ENCODE measurements at regions not wholly inside any gene's neighbourhood (a gene's known extent, or its start where the extent isn't known, plus 50 kb on each side); places are given as distances from the start of the nearest gene placed in this dataset.
A peak's percentile ranks its signal among the peaks of the same experiment; 100 is the strongest.

GRCh38 chr6:26285143-26286134 lies 79.6 kb upstream of the BTN3A2 start:
- DNase-seq (ENCODE audit: low read depth) (peak; percentile 99), FAIRE-seq (no peak)
- no peaks in the 10 kb centered on the region for H3K27me3 ChIP-seq (ENCODE audit: control insufficient read depth, insufficient read depth, low read length)
- TF ChIP-seq CTCF (IDR thresholded peaks at IDR 0.05; ENCODE audit: insufficient read depth, low read length, severe bottlenecking): no peak
- H3K4me3 ChIP-seq (ENCODE audit: low read depth, low read length): peak overlapping the region; percentile 55
- H3K36me3 ChIP-seq (ENCODE audit: control insufficient read depth, insufficient read depth, low read length): no peaks in the 10 kb centered on the region

DNA sequence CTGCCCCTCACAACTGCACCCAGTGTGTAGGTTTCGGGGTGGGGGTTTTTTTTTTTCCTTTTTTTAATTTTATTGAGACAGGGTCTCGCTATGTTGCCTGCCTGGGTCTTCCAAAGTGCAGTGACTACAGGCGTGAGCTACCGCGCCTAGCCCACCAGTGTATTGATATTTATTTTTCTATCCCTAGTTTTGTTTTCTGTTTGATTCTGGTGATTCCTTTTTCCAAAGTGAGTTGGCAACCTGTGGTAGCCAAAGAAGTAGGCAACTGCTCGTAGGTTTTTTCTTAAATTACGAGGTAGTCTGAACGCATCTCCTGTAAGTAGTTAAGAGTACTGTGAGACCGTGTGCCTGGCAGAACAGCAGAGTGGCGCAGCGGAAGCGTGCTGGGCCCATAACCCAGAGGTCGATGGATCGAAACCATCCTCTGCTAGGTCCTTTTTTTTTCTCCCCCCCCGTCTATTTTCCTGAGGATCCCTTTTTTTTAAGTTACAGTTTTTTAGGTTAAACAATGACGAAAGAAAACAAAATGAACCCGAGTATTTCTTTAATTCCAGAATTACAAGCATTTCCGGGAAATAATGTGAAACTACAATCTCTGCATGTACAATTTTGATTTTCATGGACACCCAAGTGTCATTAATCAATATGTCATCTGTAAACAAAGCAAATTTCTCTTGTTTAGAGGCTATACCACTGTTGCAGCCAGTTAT lies 78.7 kb upstream of the BTN3A2 start:
- no peak for TF ChIP-seq CTCF (IDR thresholded peaks at IDR 0.05; ENCODE audit: insufficient read depth, low read length, severe bottlenecking)
- FAIRE-seq (no peak), DNase-seq (ENCODE audit: low read depth) (peak; percentile 64)
- H3K4me3 ChIP-seq (ENCODE audit: low read depth, low read length): peak overlapping the region; percentile 55
- H3K27me3 ChIP-seq (ENCODE audit: control insufficient read depth, insufficient read depth, low read length): no peaks in the 10 kb centered on the region
- H3K36me3 ChIP-seq (ENCODE audit: control insufficient read depth, insufficient read depth, low read length): no peaks in the 10 kb centered on the region

DNA sequence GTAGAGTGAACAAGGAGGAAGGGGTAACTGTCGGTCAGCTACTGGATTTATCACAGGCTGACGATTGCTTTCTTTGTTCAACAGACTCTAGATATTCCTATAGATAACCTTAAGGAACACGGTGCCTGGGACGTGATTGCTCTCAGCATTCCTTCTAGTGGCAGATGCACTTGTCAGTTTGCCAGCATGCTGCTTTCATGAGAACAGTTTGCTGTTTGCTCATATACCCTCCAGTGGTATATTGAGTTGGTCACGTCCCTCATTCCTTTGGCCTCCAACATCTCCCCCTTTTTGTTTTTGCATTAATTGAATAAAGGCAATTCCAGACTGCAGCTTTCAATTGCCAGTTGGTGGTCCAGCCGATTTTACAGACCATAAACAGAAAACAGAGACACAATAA lies 76.8 kb upstream of the BTN3A2 start:
- TF ChIP-seq CTCF (IDR thresholded peaks at IDR 0.05; ENCODE audit: insufficient read depth, low read length, severe bottlenecking): no peak
- Histone ChIP-seq H3K4me3 (ENCODE audit: low read depth, low read length) (no peak overlapping the region), H3K27me3 (ENCODE audit: control insufficient read depth, insufficient read depth, low read length) (no peaks in the 10 kb centered on the region), H3K36me3 (ENCODE audit: control insufficient read depth, insufficient read depth, low read length) (no peaks in the 10 kb centered on the region)
- no peak for FAIRE-seq
- DNase-seq (ENCODE audit: low read depth): no peak

DNA sequence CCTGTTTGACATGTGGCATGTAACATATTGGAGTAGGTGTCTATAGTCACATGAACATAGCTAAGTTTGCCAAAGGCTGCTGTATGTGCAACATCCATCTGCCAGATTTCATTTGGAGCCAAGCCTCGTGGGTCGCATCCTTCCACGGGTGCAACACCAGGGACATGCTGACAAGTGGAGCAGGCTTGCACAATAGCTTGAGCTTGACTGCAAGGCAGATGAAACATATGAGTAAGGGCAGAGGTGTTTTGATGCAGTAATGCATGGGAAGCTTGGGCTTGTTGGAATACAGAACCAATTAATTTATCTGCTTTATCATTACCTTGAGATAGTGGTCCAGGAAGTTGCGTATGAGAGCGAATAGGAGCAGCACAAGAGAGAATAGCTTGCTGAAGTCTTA lies 74.1 kb upstream of the BTN3A2 start:
- H3K36me3 ChIP-seq (ENCODE audit: control insufficient read depth, insufficient read depth, low read length): no peaks in the 10 kb centered on the region
- no peak for TF ChIP-seq CTCF (IDR thresholded peaks at IDR 0.05; ENCODE audit: insufficient read depth, low read length, severe bottlenecking)
- no peaks in the 10 kb centered on the region for H3K27me3 ChIP-seq (ENCODE audit: control insufficient read depth, insufficient read depth, low read length)
- H3K4me3 ChIP-seq (ENCODE audit: low read depth, low read length): no peak overlapping the region
- no peak for FAIRE-seq
- peak; percentile 19 for DNase-seq (ENCODE audit: low read depth)

GRCh38 chr6:26292709-26293108 lies 72.3 kb upstream of the BTN3A2 start:
- no peak for DNase-seq (ENCODE audit: low read depth)
- no peaks in the 10 kb centered on the region for H3K36me3 ChIP-seq (ENCODE audit: control insufficient read depth, insufficient read depth, low read length)
- no peaks in the 10 kb centered on the region for H3K27me3 ChIP-seq (ENCODE audit: control insufficient read depth, insufficient read depth, low read length)
- FAIRE-seq: no peak
- H3K4me3 ChIP-seq (ENCODE audit: low read depth, low read length): no peak overlapping the region
- TF ChIP-seq CTCF (IDR thresholded peaks at IDR 0.05; ENCODE audit: insufficient read depth, low read length, severe bottlenecking): no peak
